ENCODE measurements at regions not wholly inside any gene's neighbourhood (a gene's known extent, or its start where the extent isn't known, plus 50 kb on each side); places are given as distances from the start of the nearest gene placed in this dataset.
A peak's percentile ranks its signal among the peaks of the same experiment; 100 is the strongest.

GRCh38 chr10:131816941-131817700 lies 83.7 kb upstream of the PPP2R2D start:
- Histone ChIP-seq H3K4me3 (no peak overlapping the region), H3K27me3 (no peaks in the 10 kb centered on the region), H3K4me1 (no peaks in the 10 kb centered on the region), H3K9me3 (no peaks in the 10 kb centered on the region), H3K36me3 (ENCODE audit: low read depth, missing control alignments) (no peaks in the 10 kb centered on the region), H3K27ac (no peak overlapping the region)
- DNase-seq = peak; percentile 10
- no peak for TF ChIP-seq CTCF (IDR thresholded peaks at IDR 0.05)
- no peak for TF ChIP-seq POLR2A (IDR thresholded peaks at IDR 0.05)
- intact Hi-C loops (cut with DNase I; ENCODE audit: low total_unique reads) = no loop called here
- WGBS, 2 donors = 72 to 74% methylated on average over 13 of the region's 13 CpGs

DNA sequence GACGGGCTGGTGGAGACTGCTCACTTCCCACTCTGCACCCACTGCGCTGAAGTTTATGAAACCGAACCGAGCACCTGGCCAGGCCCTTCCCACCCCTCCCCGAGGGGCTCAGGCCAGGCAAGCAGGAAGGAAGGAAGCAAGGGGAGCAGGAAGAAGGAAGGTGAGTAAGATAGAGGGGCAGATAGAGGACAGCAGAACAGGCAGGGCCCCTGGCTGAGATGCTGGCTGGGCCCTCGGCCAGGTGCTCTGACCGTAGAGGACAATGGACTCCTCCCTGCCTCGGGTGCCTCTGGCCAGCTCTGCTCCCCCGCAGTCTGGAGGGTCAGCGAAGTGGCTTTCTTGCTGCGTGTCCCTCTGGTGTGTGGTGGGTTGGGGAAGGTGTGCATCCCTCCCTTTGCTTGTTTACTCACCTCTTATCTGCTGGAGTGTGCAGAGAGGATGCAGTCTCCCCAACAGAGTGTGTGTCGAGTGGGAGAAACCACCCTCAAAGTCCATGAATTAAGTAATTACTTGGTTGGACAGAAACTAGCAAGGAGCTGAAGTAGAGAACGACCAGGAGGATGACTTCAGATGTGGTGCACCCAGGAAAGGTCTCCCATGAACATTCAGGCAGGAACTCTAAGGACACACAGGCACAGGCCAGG lies 82.8 kb upstream of the PPP2R2D start:
- H3K9me3 ChIP-seq = no peaks in the 10 kb centered on the region
- TF ChIP-seq POLR2A (IDR thresholded peaks at IDR 0.05) = no peak
- no peak for TF ChIP-seq CTCF (IDR thresholded peaks at IDR 0.05)
- intact Hi-C loops (cut with DNase I; ENCODE audit: low total_unique reads) = no loop called here
- no peak overlapping the region for H3K4me3 ChIP-seq
- 57 to 66% methylated on average over 13 of the region's 13 CpGs for WGBS, 2 donors
- no peaks in the 10 kb centered on the region for H3K27me3 ChIP-seq
- H3K36me3 ChIP-seq (ENCODE audit: low read depth, missing control alignments) = no peaks in the 10 kb centered on the region
- no peaks in the 10 kb centered on the region for H3K4me1 ChIP-seq
- no peak overlapping the region for H3K27ac ChIP-seq
- DNase-seq = peak; percentile 3

DNA sequence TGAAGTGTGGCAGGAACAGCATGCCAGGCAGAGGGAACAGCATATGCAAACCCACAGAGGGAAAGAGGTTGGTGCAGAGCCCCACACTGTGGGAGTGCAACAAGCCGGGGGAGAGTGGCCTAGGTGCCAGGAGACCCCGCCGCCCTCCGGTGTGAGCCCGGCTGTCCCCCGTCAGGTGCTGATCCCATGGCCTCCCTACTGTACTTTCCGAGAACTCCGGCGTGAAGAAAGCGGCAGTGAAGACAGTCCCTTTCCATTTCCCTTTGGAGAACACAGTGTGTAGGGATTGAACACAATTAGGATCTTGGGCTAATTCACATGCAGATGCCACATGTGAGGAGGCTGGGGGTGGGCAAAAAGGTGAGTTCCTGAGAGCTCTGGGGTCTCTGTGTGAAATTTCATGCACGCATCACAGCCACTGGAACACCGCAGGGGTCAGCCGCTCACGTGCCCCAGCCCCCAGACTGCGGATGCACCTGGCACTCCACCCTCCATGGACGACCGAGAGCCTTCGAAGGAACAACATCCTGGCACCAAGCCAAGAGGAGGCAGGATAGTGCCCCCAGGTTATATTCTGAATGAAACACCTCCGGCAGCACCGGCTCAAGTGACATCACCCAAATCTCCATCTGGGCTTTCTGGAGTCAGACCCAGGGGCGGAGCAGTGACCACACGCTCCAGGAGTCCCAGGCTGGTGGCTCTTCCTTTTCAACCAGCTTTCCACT lies 82.1 kb upstream of the PPP2R2D start:
- no peaks in the 10 kb centered on the region for H3K4me1 ChIP-seq
- H3K27ac ChIP-seq = no peak overlapping the region
- DNase-seq = peak; percentile 2
- 82 to 88% methylated on average over 22 of the region's 22 CpGs for WGBS, 2 donors
- intact Hi-C loops (cut with DNase I; ENCODE audit: low total_unique reads) = no loop called here
- TF ChIP-seq CTCF (IDR thresholded peaks at IDR 0.05) = no peak
- TF ChIP-seq POLR2A (IDR thresholded peaks at IDR 0.05) = no peak
- H3K27me3 ChIP-seq = no peaks in the 10 kb centered on the region
- H3K9me3 ChIP-seq = no peaks in the 10 kb centered on the region
- no peak overlapping the region for H3K4me3 ChIP-seq
- H3K36me3 ChIP-seq (ENCODE audit: low read depth, missing control alignments) = no peaks in the 10 kb centered on the region

- H3K4me1 ChIP-seq = no peaks in the 10 kb centered on the region
- no peaks in the 10 kb centered on the region for H3K36me3 ChIP-seq (ENCODE audit: low read depth, missing control alignments)
- 44 to 60% methylated on average over 21 to 25 of the region's 25 CpGs for WGBS, 2 donors
- no peak overlapping the region for H3K27ac ChIP-seq
- no peak overlapping the region for H3K4me3 ChIP-seq
- no peaks in the 10 kb centered on the region for H3K27me3 ChIP-seq
- DNase-seq = peak; percentile 7
- intact Hi-C loops (cut with DNase I; ENCODE audit: low total_unique reads) = no loop called here
- H3K9me3 ChIP-seq = no peaks in the 10 kb centered on the region
- TF ChIP-seq CTCF (IDR thresholded peaks at IDR 0.05) (no peak), POLR2A (IDR thresholded peaks at IDR 0.05) (no peak)
Observed at GRCh38 chr10:131819241-131820072, 81.4 kb upstream of the PPP2R2D start.

All from testis (tissue), 2 donors.